DND-41 (cell line): ENCODE measurements at regions not wholly inside any gene's neighbourhood (a gene's known extent, or its start where the extent isn't known, plus 50 kb on each side); places are given as distances from the start of the nearest gene placed in this dataset.

Source experiments
- ATAC-seq: fragments of 200-7000 bp; cut with Tn5 transposase; 3 replicates; pipeline ENCODE4 v1.9.1; 2021; ENCODE audit warnings: low read depth; ENCODE audit not compliant: insufficient read depth
- DNase-seq: peaks from one replicate; pipeline ENCODE4 v3.0.0-alpha.2; 2020
- H2AFZ ChIP-seq: 2 replicates; pipeline ENCODE4 v1.6.0; 2012; ENCODE audit warnings: low read depth, low read length
- H3K27ac ChIP-seq: 2 replicates; pipeline ENCODE4 v1.5.1; 2012; ENCODE audit warnings: low read length, inconsistent platforms
- H3K27me3 ChIP-seq: fragments of 200-600 bp; sonication (generic); 2 replicates; pipeline ENCODE4 v1.6.0; 2012; ENCODE audit warnings: low read length, mild to moderate bottlenecking, inconsistent platforms; ENCODE audit not compliant: insufficient read depth, poor library complexity
- H3K36me3 ChIP-seq: 2 replicates; pipeline ENCODE4 v1.5.1; 2012; ENCODE audit warnings: low read length, inconsistent platforms; ENCODE audit not compliant: insufficient read depth
- H3K4me1 ChIP-seq: 2 replicates; pipeline ENCODE4 v1.5.1; 2012; ENCODE audit warnings: mild to moderate bottlenecking, low read length; ENCODE audit not compliant: insufficient read depth
- H3K4me2 ChIP-seq: 2 replicates; pipeline ENCODE4 v1.6.0; 2012; ENCODE audit warnings: mild to moderate bottlenecking, moderate library complexity, low read length, inconsistent platforms; ENCODE audit not compliant: insufficient read depth
- H3K4me3 ChIP-seq, 2 experiments: fragments of 200-600 bp in 1 of 2; shearing (Covaris generic) in 1 of 2; 2 replicates each; pipeline ENCODE4 v1.5.1; 2012 to 2016; ENCODE audit warnings: inconsistent platforms in 2 of 2, low read length in 2 of 2, mild to moderate bottlenecking in 2 of 2, low read depth in 1 of 2, moderate library complexity in 1 of 2
- H3K79me2 ChIP-seq: 2 replicates; pipeline ENCODE4 v1.6.0; 2012; ENCODE audit warnings: low read length, inconsistent platforms; ENCODE audit not compliant: insufficient read depth
- H3K9ac ChIP-seq: 2 replicates; pipeline ENCODE4 v1.6.0; 2012; ENCODE audit warnings: low read depth, mild to moderate bottlenecking, inconsistent platforms, low read length, moderate library complexity
- H3K9me3 ChIP-seq: 2 replicates; pipeline ENCODE4 v1.5.1; 2012; ENCODE audit warnings: low read length, moderate library complexity, mild to moderate bottlenecking, inconsistent platforms; ENCODE audit not compliant: insufficient read depth, severe bottlenecking
- H4K20me1 ChIP-seq: 2 replicates; pipeline ENCODE4 v1.6.0; 2012; ENCODE audit warnings: low read length; ENCODE audit not compliant: insufficient read depth
- CTCF ChIP-seq: IDR thresholded peaks from 2 replicates; pipeline ENCODE4 v1.5.1; 2012; ENCODE audit warnings: borderline replicate concordance, low read length, moderate library complexity, mild to moderate bottlenecking; ENCODE audit not compliant: poor library complexity, severe bottlenecking; ENCODE audit errors: extremely low read depth
- EZH2 ChIP-seq: IDR thresholded peaks from 3 replicates; pipeline ENCODE4 v1.6.1; 2012; ENCODE audit warnings: borderline replicate concordance, low read depth, mild to moderate bottlenecking, moderate library complexity, low read length, inconsistent platforms; ENCODE audit not compliant: severe bottlenecking

GRCh38 chr5:167642779-167643517, 648.5 kb upstream of the WWC1 start:
- TF ChIP-seq EZH2 (no peak), CTCF (no peak)
- Histone ChIP-seq H4K20me1 (no peaks in the 10 kb centered on the region), H3K4me1 (no peaks in the 10 kb centered on the region), H3K27ac (no peak overlapping the region), H3K9me3 (no peaks in the 10 kb centered on the region), H3K79me2 (no peaks in the 10 kb centered on the region), H3K9ac (no peak overlapping the region), H3K27me3 (no peaks in the 10 kb centered on the region), H3K4me2 (no peak overlapping the region), H3K4me3 (no peak overlapping the region), H2AFZ (no peak overlapping the region), H3K36me3 (no peaks in the 10 kb centered on the region)
- DNase-seq (no peak), ATAC-seq (no peak)

- no peak for ATAC-seq
- no peak overlapping the region for H3K4me2 ChIP-seq
- no peak overlapping the region for H3K27ac ChIP-seq
Measured at GRCh38 chr5:167643631-167644280, 647.7 kb upstream of the WWC1 start.

GRCh38 chr5:167644619-167645018, 646.8 kb upstream of the WWC1 start:
- ATAC-seq, result no peak
- H3K9ac ChIP-seq, result no peak overlapping the region
- H2AFZ ChIP-seq, result no peak overlapping the region
- no peak for TF ChIP-seq CTCF
- TF ChIP-seq EZH2, result no peak
- no peaks in the 10 kb centered on the region for H3K4me1 ChIP-seq
- no peaks in the 10 kb centered on the region for H3K27me3 ChIP-seq
- H3K9me3 ChIP-seq, result no peaks in the 10 kb centered on the region
- H4K20me1 ChIP-seq, result no peaks in the 10 kb centered on the region
- no peak overlapping the region for H3K4me2 ChIP-seq
- no peaks in the 10 kb centered on the region for H3K36me3 ChIP-seq
- no peaks in the 10 kb centered on the region for H3K79me2 ChIP-seq
- H3K4me3 ChIP-seq, result no peak overlapping the region
- no peak for DNase-seq
- H3K27ac ChIP-seq, result no peak overlapping the region

More at GRCh38 chr5:167643631-167644280, 647.7 kb upstream of the WWC1 start:
- no peak for TF ChIP-seq EZH2
- TF ChIP-seq CTCF, result no peak
- Histone ChIP-seq H3K27me3 (no peaks in the 10 kb centered on the region), H2AFZ (no peak overlapping the region), H3K79me2 (no peaks in the 10 kb centered on the region), H3K36me3 (no peaks in the 10 kb centered on the region), H4K20me1 (no peaks in the 10 kb centered on the region), H3K9me3 (no peaks in the 10 kb centered on the region), H3K4me1 (no peaks in the 10 kb centered on the region), H3K9ac (no peak overlapping the region), H3K4me3 (no peak overlapping the region)
- DNase-seq, result no peak
